ENCODE measurements at regions not wholly inside any gene's neighbourhood (a gene's known extent, or its start where the extent isn't known, plus 50 kb on each side); places are given as distances from the start of the nearest gene placed in this dataset.

DNA sequence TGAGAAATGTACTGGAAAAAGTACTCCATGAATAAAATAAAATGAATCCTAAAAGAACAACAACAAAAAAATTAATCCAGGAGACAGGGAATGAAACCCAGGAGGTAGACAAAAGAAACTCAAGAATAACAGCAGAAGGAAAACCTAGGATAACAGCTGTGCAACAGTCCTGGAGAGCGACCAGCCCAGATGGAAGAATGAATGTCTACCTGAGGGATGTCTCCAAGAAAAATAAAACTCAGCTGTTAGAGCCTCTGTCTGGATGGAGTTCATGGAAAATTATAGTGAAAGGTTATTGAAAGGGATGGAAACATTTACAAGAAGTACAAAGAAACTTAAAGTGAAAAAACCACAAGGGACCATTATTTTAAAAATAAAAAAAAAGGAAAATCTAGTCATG lies 135.8 kb upstream of the CA10 start:
- H3K9me3 Mint-ChIP-seq: peaks cover 5% of the 10 kb centered on the region
- no peak for ATAC-seq

DNA sequence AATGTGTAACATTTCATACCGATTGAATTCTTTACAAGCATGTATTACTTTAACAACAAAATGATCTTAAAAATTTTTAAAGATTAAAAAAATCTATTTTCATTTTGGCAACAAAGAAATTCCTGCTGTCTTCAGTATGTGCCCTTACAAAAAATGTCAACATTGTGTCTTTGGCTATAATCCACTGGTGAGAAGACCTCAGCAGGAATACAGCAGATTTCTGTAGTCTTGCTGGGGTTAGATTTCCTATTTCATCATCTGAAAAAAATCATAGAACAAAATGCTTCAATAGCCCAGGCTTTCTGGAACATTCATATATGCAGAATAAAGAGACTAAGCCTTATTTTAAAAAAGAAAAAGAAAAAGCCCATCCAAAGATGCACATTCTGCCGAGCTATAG lies 129.1 kb upstream of the CA10 start:
- Mint-ChIP-seq H3K4me1 (no peaks in the 10 kb centered on the region), H3K27ac (no peak overlapping the region), H3K9me3 (no peaks in the 10 kb centered on the region), H3K27me3 (no peaks in the 10 kb centered on the region), H3K4me3 (no peak overlapping the region), H3K36me3 (no peaks in the 10 kb centered on the region)
- no peak for ATAC-seq

More for the DNA sequence above, 135.8 kb upstream of the CA10 start:
- Mint-ChIP-seq H3K36me3 (no peaks in the 10 kb centered on the region), H3K4me3 (no peak overlapping the region), H3K27ac (no peak overlapping the region), H3K27me3 (no peaks in the 10 kb centered on the region), H3K4me1 (no peaks in the 10 kb centered on the region)

- H3K36me3 Mint-ChIP-seq: no peaks in the 10 kb centered on the region
- no peak for ATAC-seq
- peaks cover under 1% of the 10 kb centered on the region for H3K9me3 Mint-ChIP-seq
- H3K27ac Mint-ChIP-seq: no peak overlapping the region
- no peak overlapping the region for H3K4me3 Mint-ChIP-seq
- H3K4me1 Mint-ChIP-seq: no peaks in the 10 kb centered on the region
- H3K27me3 Mint-ChIP-seq: no peaks in the 10 kb centered on the region
These were observed 125.4 kb upstream of the CA10 start for GRCh38 chr17:52283872-52284271.

DNA sequence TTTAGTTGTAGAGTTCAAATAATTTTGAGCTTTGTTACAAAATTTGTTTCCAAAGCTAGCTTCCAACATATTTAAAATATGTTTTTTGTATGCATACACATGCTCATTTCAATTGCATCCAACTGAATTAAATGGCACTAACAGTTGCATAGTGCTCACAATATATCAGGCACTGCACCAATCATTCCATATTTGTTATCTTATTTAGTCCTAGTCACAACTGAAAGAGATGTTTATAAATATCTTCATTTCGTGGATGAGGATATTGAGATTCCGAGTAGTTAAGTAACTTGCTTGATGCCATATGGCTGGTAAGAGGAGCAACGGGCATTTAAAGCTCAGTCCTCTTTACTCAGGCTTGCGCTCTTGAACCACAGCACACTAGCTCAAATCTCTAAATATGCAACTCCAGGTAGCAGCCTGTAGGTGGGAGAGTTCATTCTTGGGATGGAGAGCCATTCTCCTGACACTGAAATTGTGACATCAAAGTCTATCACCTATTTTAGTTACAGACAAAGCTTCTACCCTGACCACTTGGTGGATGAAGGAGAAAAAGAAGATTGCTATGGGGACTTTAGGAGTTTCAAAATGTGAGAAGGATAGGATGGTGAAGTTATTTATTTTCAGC lies 118.0 kb upstream of the CA10 start:
- Mint-ChIP-seq H3K36me3 (no peaks in the 10 kb centered on the region), H3K4me3 (no peak overlapping the region), H3K27me3 (no peaks in the 10 kb centered on the region), H3K9me3 (peaks cover 3% of the 10 kb centered on the region), H3K4me1 (no peaks in the 10 kb centered on the region), H3K27ac (no peak overlapping the region)
- no peak for ATAC-seq

DNA sequence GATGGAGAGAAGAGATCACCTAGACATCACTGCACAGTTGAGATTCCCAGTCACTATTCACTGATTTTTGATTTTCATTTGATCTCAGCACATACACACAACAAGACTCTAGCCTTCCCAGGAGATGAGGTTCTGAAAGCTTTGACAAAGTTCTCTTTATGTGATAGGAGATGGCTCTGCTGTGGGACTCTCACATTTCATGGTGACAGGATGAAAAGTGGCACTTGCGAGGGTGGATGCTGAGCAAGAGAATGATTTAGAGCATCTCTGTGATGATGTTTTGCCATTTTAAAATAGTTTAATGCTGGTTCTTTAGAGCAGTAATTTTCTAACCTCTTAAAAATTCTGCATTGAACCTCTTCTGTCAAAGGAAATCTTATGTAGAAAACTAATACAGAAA lies 113.3 kb upstream of the CA10 start:
- H3K36me3 Mint-ChIP-seq: no peaks in the 10 kb centered on the region
- H3K27ac Mint-ChIP-seq: no peak overlapping the region
- H3K4me3 Mint-ChIP-seq: no peak overlapping the region
- no peak for ATAC-seq
- no peaks in the 10 kb centered on the region for H3K4me1 Mint-ChIP-seq
- H3K27me3 Mint-ChIP-seq: no peaks in the 10 kb centered on the region
- H3K9me3 Mint-ChIP-seq: no peaks in the 10 kb centered on the region

GRCh38 chr17:52255347-52255746 lies 96.8 kb upstream of the CA10 start:
- H3K9me3 Mint-ChIP-seq: peaks cover 5% of the 10 kb centered on the region
- H3K4me1 Mint-ChIP-seq: no peaks in the 10 kb centered on the region
- H3K4me3 Mint-ChIP-seq: no peak overlapping the region
- H3K36me3 Mint-ChIP-seq: no peaks in the 10 kb centered on the region
- no peaks in the 10 kb centered on the region for H3K27me3 Mint-ChIP-seq
- no peak overlapping the region for H3K27ac Mint-ChIP-seq
- ATAC-seq: no peak

- ATAC-seq: no peak
- Mint-ChIP-seq H3K36me3 (no peaks in the 10 kb centered on the region), H3K4me1 (no peaks in the 10 kb centered on the region), H3K9me3 (peaks cover under 1% of the 10 kb centered on the region), H3K4me3 (no peak overlapping the region), H3K27me3 (no peaks in the 10 kb centered on the region), H3K27ac (no peak overlapping the region)
These were observed 86.2 kb upstream of the CA10 start for GRCh38 chr17:52244689-52245088.

DNA sequence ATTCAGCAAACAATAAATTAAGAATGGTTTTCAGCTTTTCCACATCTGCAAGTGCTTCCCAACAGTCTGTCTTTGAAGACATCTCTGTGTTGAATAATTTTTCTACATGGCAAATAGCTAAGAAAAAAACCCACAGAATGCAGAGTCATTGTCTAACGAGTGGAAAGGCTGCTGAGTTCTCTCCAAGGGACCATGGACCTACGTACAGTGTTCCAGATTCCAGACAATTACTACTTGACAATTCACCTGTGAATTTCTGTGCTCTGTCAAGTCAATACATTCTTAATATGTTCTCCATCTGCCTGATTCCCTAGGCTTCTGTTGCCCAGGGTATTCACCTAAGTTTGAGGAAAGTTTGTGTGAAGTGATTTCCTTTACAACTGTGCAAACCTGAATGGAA lies 83.8 kb upstream of the CA10 start:
- no peaks in the 10 kb centered on the region for H3K27me3 Mint-ChIP-seq
- H3K4me1 Mint-ChIP-seq: no peaks in the 10 kb centered on the region
- H3K9me3 Mint-ChIP-seq: peaks cover 2% of the 10 kb centered on the region
- no peak for ATAC-seq
- no peak overlapping the region for H3K4me3 Mint-ChIP-seq
- H3K27ac Mint-ChIP-seq: no peak overlapping the region
- H3K36me3 Mint-ChIP-seq: no peaks in the 10 kb centered on the region

DNA sequence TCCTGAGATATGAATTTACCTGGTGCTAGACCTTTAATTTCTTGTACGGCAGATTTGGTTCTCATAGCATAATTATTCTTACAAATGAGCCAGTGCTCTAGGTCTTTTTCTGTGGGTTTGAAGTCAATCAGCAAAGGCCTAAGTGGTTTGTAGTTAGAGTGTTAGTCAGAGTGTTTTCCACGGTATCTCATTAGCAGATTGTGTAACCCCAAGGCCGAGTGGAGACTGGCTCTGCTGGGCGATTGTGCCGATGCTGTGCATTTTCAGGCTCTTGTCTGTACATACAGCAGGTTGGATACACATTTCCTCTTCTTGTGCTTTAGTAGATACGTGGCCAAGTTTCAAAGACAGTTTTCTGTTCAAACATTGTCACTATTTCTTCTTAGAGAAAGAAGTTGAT lies 78.6 kb upstream of the CA10 start:
- Mint-ChIP-seq H3K36me3 (no peaks in the 10 kb centered on the region), H3K27ac (no peak overlapping the region), H3K4me3 (no peak overlapping the region), H3K9me3 (peaks cover 2% of the 10 kb centered on the region), H3K27me3 (no peaks in the 10 kb centered on the region), H3K4me1 (no peaks in the 10 kb centered on the region)
- no peak for ATAC-seq

DNA sequence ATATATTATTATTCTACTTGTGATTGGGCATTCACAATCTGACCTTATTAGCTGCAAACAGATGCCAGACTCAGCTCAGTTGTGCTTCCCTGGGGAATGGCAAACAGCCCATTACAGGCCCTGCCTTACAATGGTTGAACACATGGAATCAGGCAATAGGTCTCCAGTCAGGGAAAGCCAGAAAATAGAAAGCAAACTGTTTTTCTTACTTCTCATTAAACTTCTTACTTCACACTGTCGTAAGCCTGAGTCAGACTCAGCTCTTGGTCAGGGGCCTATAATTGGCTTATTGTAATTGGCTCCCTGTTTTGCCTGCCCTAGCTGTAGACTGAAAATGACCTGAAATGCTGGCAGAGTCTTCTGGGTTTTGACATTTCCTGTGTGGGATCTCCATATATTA lies 77.0 kb upstream of the CA10 start:
- H3K27me3 Mint-ChIP-seq: no peaks in the 10 kb centered on the region
- no peaks in the 10 kb centered on the region for H3K36me3 Mint-ChIP-seq
- no peak overlapping the region for H3K27ac Mint-ChIP-seq
- no peak overlapping the region for H3K4me3 Mint-ChIP-seq
- ATAC-seq: no peak
- peaks cover 2% of the 10 kb centered on the region for H3K9me3 Mint-ChIP-seq
- no peaks in the 10 kb centered on the region for H3K4me1 Mint-ChIP-seq

- Mint-ChIP-seq H3K4me1 (no peaks in the 10 kb centered on the region), H3K36me3 (no peaks in the 10 kb centered on the region), H3K9me3 (no peaks in the 10 kb centered on the region), H3K4me3 (no peak overlapping the region), H3K27ac (no peak overlapping the region), H3K27me3 (no peaks in the 10 kb centered on the region)
- no peak for ATAC-seq
These were observed 75.1 kb upstream of the CA10 start for GRCh38 chr17:52233632-52234031.

DNA sequence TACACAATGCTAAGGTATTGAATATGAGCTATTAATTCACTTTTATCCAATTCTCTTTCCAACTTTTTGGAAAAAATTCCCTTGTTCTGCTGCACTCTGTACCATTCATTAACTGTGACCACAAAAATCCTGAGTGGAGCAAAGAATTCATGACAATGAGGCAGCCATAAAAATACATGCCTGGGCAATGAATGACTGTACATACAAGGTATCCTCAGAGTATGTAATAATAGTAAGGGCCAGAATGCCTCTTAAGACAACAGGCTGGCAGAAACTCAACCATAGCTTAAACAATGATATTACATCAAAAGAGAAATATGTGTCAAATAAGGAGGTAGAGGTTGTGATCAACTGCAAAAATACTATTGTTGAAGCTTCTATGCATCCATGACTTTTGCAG lies 74.7 kb upstream of the CA10 start:
- no peaks in the 10 kb centered on the region for H3K4me1 Mint-ChIP-seq

DNA sequence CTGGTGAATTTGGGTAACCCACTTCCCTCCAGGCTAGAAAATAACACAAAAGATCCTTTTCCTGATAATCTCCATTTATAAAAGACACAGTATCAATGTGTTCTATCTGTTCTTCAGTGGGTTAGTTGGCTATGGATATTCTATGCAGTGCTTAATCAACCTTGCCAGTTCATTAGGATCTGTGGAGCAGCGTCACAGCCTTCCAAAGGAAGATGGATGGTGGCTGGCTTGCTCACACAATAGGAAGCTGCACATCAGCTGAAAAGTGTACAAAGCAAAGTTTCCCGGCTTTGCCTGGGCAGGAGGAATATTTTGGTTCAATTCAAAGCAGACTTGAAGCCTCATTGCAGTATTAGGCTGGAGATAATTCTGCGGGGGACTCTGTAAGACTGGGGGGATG lies 70.3 kb upstream of the CA10 start:
- Mint-ChIP-seq H3K36me3 (no peaks in the 10 kb centered on the region), H3K9me3 (no peaks in the 10 kb centered on the region)

More for the DNA sequence above, 74.7 kb upstream of the CA10 start:
- no peaks in the 10 kb centered on the region for H3K9me3 Mint-ChIP-seq
- no peak for ATAC-seq
- no peaks in the 10 kb centered on the region for H3K36me3 Mint-ChIP-seq
- no peak overlapping the region for H3K4me3 Mint-ChIP-seq
- no peaks in the 10 kb centered on the region for H3K27me3 Mint-ChIP-seq
- H3K27ac Mint-ChIP-seq: no peak overlapping the region

GRCh38 chr17:52227926-52228325 lies 69.4 kb upstream of the CA10 start:
- no peak overlapping the region for H3K4me3 Mint-ChIP-seq
- ATAC-seq: no peak
- H3K4me1 Mint-ChIP-seq: no peaks in the 10 kb centered on the region
- no peak overlapping the region for H3K27ac Mint-ChIP-seq
- H3K9me3 Mint-ChIP-seq: no peaks in the 10 kb centered on the region
- no peaks in the 10 kb centered on the region for H3K36me3 Mint-ChIP-seq
- no peaks in the 10 kb centered on the region for H3K27me3 Mint-ChIP-seq

More for the DNA sequence above, 70.3 kb upstream of the CA10 start:
- Mint-ChIP-seq H3K27ac (no peak overlapping the region), H3K4me3 (no peak overlapping the region), H3K27me3 (no peaks in the 10 kb centered on the region), H3K4me1 (no peaks in the 10 kb centered on the region)
- ATAC-seq: no peak

GRCh38 chr17:52213451-52213850 lies 54.9 kb upstream of the CA10 start:
- H3K9me3 Mint-ChIP-seq: peaks cover 8% of the 10 kb centered on the region
- no peak overlapping the region for H3K4me3 Mint-ChIP-seq
- no peak overlapping the region for H3K27ac Mint-ChIP-seq
- no peak for ATAC-seq
- no peaks in the 10 kb centered on the region for H3K36me3 Mint-ChIP-seq
- no peaks in the 10 kb centered on the region for H3K4me1 Mint-ChIP-seq
- no peaks in the 10 kb centered on the region for H3K27me3 Mint-ChIP-seq

GRCh38 chr17:52212851-52213250 lies 54.3 kb upstream of the CA10 start:
- Mint-ChIP-seq H3K4me3 (no peak overlapping the region), H3K4me1 (no peaks in the 10 kb centered on the region), H3K9me3 (peaks cover 8% of the 10 kb centered on the region), H3K27me3 (no peaks in the 10 kb centered on the region), H3K27ac (no peak overlapping the region), H3K36me3 (no peaks in the 10 kb centered on the region)
- no peak for ATAC-seq

GRCh38 chr17:52209507-52209906 lies 51.0 kb upstream of the CA10 start:
- ATAC-seq: no peak
- H3K27ac Mint-ChIP-seq: no peak overlapping the region
- H3K4me3 Mint-ChIP-seq: no peak overlapping the region
- peaks cover 4% of the 10 kb centered on the region for H3K9me3 Mint-ChIP-seq
- H3K27me3 Mint-ChIP-seq: no peaks in the 10 kb centered on the region
- no peaks in the 10 kb centered on the region for H3K4me1 Mint-ChIP-seq
- H3K36me3 Mint-ChIP-seq: no peaks in the 10 kb centered on the region
